ENCODE measurements at regions not wholly inside any gene's neighbourhood (a gene's known extent, or its start where the extent isn't known, plus 50 kb on each side); places are given as distances from the start of the nearest gene placed in this dataset.
A peak's percentile ranks its signal among the peaks of the same experiment; 100 is the strongest.

DNA sequence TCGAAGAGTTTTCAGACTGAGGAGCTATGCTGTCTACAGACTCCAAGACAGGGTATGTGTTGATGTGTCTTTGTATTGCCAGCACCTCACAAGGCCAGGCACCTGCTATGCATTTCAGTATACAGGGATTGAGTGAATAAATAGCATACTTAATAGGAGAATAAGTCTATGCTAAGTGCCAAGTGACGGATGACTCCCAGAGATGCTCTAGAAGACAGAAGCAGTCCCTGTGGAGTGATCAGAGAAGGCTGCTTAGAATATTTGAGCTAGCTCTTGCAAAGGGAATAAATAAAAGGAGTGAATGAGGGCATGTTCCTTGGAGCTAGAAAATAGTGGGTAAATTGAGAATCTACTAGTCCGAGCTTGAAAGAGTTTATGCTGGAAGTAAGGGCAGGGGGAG lies 346.4 kb downstream of the GATA3 start:
- TF ChIP-seq, protein P1, sequence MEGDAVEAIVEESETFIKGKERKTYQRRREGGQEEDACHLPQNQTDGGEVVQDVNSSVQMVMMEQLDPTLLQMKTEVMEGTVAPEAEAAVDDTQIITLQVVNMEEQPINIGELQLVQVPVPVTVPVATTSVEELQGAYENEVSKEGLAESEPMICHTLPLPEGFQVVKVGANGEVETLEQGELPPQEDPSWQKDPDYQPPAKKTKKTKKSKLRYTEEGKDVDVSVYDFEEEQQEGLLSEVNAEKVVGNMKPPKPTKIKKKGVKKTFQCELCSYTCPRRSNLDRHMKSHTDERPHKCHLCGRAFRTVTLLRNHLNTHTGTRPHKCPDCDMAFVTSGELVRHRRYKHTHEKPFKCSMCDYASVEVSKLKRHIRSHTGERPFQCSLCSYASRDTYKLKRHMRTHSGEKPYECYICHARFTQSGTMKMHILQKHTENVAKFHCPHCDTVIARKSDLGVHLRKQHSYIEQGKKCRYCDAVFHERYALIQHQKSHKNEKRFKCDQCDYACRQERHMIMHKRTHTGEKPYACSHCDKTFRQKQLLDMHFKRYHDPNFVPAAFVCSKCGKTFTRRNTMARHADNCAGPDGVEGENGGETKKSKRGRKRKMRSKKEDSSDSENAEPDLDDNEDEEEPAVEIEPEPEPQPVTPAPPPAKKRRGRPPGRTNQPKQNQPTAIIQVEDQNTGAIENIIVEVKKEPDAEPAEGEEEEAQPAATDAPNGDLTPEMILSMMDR (IDR thresholded peaks at IDR 0.05; ENCODE audit: extremely low read depth, insufficient read depth, missing control alignments): no peak
- DNase-seq (ENCODE audit: low spot score): no peak
- in situ Hi-C loops (cut with MboI; ENCODE audit: low pct_unique_long_range_greater_than_20kb, low sequenced_read_pairs, unreplicated experiment): no loop called here

DNA sequence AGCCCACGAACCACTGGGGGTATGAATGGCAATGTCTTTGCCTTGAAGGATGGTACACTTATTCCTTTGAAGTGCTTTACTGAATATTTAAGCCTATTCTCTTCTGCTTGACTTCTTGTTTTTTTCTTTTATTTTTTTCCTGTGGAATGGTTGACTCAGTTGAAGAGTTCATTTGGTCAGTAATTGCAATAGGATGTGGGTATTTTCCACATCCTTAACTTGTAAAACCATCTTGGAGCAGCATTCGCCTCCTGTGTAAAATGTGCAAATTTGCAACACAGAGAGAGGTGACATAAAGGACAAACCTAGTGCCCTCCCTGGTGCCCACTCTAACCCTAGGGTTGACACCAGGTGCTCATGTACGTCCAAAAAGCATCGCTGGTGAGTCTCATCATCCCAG lies 347.0 kb downstream of the GATA3 start:
- in situ Hi-C loops (cut with MboI; ENCODE audit: low pct_unique_long_range_greater_than_20kb, low sequenced_read_pairs, unreplicated experiment): no loop called here
- TF ChIP-seq, protein P1 (IDR thresholded peaks at IDR 0.05; ENCODE audit: extremely low read depth, insufficient read depth, missing control alignments): no peak
- DNase-seq (ENCODE audit: low spot score): no peak

DNA sequence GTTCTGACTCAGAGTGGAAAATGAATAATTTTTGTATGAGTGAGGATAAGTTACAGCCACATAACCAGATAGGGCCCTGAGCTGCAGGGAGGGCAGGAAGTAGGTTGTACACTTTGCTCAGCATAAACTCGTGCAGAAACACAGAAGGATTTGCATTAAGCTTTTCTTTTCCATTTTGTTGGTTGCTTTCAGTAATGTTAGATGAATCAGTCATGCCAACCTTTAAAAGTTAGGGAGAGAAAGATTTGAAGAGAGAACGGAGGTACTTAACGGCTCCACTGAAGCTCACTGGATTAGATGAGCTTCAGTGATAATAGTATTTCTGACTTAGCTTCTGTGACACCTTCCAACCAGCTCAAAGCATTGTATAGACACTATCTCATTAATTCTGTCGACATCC lies 348.1 kb downstream of the GATA3 start:
- no peak for DNase-seq (ENCODE audit: low spot score)
- TF ChIP-seq, protein P1 (IDR thresholded peaks at IDR 0.05; ENCODE audit: extremely low read depth, insufficient read depth, missing control alignments): no peak

DNA sequence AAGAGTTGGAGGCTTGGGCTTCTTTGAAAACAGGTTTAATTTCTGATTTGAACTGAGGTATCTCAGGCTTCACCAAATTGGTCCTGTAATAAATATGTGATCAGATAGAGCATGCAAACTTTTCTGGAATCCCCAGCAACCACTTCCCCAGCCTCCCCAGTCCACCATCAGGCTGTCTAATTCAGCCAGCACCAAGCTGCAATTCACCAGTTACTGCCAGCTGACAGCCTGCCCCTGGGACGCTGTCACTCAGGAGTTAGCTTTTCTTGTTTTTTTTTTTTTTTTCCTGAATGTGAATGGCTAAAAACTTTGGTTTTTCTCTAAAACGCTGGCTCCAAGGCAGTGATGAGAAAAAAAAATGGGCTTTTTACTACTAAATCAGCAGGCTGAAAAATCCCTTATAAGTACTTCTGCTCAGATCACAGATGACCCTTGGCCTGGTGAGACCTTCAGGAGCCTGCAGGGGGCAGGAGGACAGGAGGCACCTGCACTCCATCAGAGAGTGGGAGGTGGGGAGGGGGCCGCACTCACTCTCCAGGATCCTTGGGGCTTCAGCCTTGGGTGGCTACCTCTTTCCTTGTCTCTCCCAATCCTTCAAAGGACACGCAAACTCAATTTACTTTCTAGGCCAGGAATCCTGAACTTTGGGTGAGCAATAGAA lies 349.4 kb downstream of the GATA3 start:
- no peak for DNase-seq (ENCODE audit: low spot score)
- in situ Hi-C loops (cut with MboI; ENCODE audit: low pct_unique_long_range_greater_than_20kb, low sequenced_read_pairs, unreplicated experiment): no loop called here
- TF ChIP-seq, protein P1 (IDR thresholded peaks at IDR 0.05; ENCODE audit: extremely low read depth, insufficient read depth, missing control alignments): peak; percentile 18

More for the DNA sequence above, 348.1 kb downstream of the GATA3 start:
- in situ Hi-C loops (cut with MboI; ENCODE audit: low pct_unique_long_range_greater_than_20kb, low sequenced_read_pairs, unreplicated experiment): no loop called here

DNA sequence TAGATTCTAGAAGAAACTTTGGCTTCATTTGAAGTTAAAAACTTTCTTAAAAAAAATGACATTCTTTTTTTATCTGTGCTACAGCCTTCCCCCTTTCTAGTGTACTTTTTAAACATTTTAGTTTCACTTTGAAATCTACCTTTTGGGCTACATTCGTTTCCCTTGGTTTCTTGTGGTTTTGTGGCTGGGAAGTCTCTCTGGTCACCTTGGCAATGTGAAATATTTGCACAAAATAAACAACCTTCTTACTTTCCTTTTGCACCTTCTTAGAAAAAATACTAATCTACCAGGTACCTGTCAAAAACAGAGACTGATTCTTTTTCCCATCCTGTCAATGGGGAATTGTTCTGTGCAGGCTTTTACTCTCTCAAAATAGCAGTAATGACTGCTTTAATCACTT lies 350.2 kb downstream of the GATA3 start:
- peak; percentile 21 for DNase-seq (ENCODE audit: low spot score)
- TF ChIP-seq, protein P1 (IDR thresholded peaks at IDR 0.05; ENCODE audit: extremely low read depth, insufficient read depth, missing control alignments): no peak
- in situ Hi-C loops (cut with MboI; ENCODE audit: low pct_unique_long_range_greater_than_20kb, low sequenced_read_pairs, unreplicated experiment): no loop called here

DNA sequence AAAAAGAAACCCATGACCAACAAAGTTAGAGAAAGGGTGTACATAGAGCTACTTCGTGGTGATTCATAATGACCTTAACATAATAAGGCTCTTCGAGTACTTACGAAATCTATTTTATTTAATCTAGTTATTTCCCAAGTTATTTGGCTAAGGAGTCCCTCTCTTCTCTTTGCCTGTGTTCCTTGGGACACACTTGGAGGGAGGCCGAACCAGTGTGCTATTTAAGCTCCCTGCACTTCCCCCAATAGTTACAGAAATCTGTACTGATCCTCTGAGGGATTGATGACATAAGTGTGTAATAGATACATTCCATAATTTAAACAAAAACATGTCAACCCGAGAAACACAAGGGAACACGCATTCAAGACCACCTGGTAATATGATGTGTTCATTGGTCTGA lies 351.1 kb downstream of the GATA3 start:
- no peak for DNase-seq (ENCODE audit: low spot score)
- TF ChIP-seq, protein P1 (IDR thresholded peaks at IDR 0.05; ENCODE audit: extremely low read depth, insufficient read depth, missing control alignments): no peak
- in situ Hi-C loops (cut with MboI; ENCODE audit: low pct_unique_long_range_greater_than_20kb, low sequenced_read_pairs, unreplicated experiment): no loop called here

Data from GM13977 (cell line).